ENCODE measurements at regions not wholly inside any gene's neighbourhood (a gene's known extent, or its start where the extent isn't known, plus 50 kb on each side); places are given as distances from the start of the nearest gene placed in this dataset.
"Not testable (repeated sequence)": the region's sequence is repeated elsewhere in the genome, so short reads cannot be mapped to it uniquely, and the experiment has no call there.

DNA sequence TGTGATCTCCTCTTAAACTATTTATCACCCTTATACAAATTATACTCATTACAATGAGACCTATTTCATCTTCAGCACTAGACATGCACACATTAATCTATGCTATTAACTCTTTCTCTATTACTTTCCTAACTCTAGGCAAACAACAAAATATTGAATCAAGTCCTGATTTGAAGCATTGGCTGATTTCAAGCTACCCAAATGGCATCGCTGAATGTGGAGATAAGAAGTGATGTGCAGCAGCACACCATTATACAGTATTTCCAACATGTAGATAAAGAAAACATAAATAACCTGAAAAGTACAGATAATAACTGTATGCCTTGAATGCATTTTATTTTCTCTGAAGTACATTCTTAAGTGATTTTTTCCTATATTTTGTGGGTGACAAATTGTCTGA, 268.6 kb upstream of the GULP1 start:
- intact Hi-C loops (cut with DNase I; ENCODE audit: low total_unique reads) (no loop called here), in situ Hi-C loops (cut with MboI; ENCODE audit: low pct_ligation_motif_present in 1 of 4, low pct_unique_long_range_greater_than_20kb in 1 of 4, low sequenced_read_pairs in 3 of 4) (no loop called here)
- no peaks in the 10 kb centered on the region for H3K4me1 ChIP-seq
- TF ChIP-seq, protein P1, sequence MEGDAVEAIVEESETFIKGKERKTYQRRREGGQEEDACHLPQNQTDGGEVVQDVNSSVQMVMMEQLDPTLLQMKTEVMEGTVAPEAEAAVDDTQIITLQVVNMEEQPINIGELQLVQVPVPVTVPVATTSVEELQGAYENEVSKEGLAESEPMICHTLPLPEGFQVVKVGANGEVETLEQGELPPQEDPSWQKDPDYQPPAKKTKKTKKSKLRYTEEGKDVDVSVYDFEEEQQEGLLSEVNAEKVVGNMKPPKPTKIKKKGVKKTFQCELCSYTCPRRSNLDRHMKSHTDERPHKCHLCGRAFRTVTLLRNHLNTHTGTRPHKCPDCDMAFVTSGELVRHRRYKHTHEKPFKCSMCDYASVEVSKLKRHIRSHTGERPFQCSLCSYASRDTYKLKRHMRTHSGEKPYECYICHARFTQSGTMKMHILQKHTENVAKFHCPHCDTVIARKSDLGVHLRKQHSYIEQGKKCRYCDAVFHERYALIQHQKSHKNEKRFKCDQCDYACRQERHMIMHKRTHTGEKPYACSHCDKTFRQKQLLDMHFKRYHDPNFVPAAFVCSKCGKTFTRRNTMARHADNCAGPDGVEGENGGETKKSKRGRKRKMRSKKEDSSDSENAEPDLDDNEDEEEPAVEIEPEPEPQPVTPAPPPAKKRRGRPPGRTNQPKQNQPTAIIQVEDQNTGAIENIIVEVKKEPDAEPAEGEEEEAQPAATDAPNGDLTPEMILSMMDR (IDR thresholded peaks at IDR 0.05) = no peak
- TF ChIP-seq POLR2A (IDR thresholded peaks at IDR 0.05) = no peak
- no peak for TF ChIP-seq EP300 (IDR thresholded peaks at IDR 0.05; ENCODE audit: low read depth)
- TF ChIP-seq POLR2AphosphoS5 (IDR thresholded peaks at IDR 0.05) = no peak
- DNase-seq = no peak
- H3K27ac ChIP-seq = no peak overlapping the region
- no peaks in the 10 kb centered on the region for H3K27me3 ChIP-seq
- 87 to 100% methylated on average over 1 of the region's 1 CpG for WGBS, 2 donors (ENCODE audit: low coverage in 1 of 2)
- no peaks in the 10 kb centered on the region for H3K36me3 ChIP-seq
- no peak overlapping the region for H3K4me3 ChIP-seq
- no peaks in the 10 kb centered on the region for H3K9me3 ChIP-seq

DNA sequence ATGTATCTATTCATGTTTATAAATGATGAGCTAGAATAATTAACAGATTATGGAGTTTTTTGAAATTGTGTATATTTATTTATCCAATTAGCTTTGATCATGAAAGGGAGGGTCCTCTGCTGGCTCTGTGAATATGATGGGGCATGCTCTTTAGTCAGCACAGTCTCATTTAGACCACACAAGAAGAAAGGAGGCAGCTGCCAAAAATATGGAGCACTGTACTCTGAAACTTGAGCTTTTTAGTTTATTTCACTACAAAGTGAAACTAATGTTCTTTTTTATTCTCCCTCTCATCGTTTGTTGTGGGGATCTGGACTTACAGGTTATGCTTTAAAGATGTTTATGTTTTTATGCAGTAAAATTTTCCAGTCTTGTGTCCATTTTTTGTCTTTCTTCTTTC, 266.9 kb upstream of the GULP1 start:
- Histone ChIP-seq H3K27ac (no peak overlapping the region), H3K4me3 (no peak overlapping the region), H3K9me3 (no peaks in the 10 kb centered on the region), H3K4me1 (no peaks in the 10 kb centered on the region), H3K27me3 (no peaks in the 10 kb centered on the region), H3K36me3 (no peaks in the 10 kb centered on the region)
- 25 to 44% methylated on average over 1 of the region's 1 CpG for WGBS, 2 donors (ENCODE audit: low coverage in 1 of 2)
- DNase-seq = no peak
- in situ Hi-C loops (cut with MboI; ENCODE audit: low pct_ligation_motif_present in 1 of 4, low pct_unique_long_range_greater_than_20kb in 1 of 4, low sequenced_read_pairs in 3 of 4) = no loop called here
- intact Hi-C loops (cut with DNase I; ENCODE audit: low total_unique reads) = no loop called here
- no peak for TF ChIP-seq POLR2A (IDR thresholded peaks at IDR 0.05)
- no peak for TF ChIP-seq POLR2AphosphoS5 (IDR thresholded peaks at IDR 0.05)
- TF ChIP-seq EP300 (IDR thresholded peaks at IDR 0.05; ENCODE audit: low read depth) = no peak
- TF ChIP-seq, protein P1 (IDR thresholded peaks at IDR 0.05) = no peak

GRCh38 chr2:188028739-188029138, 262.9 kb upstream of the GULP1 start:
- DNase-seq = no peak
- WGBS, 2 donors (ENCODE audit: low coverage in 1 of 2) = 60 to 70% methylated on average over 1 to 4 of the region's 4 CpGs
- in situ Hi-C loops (cut with MboI; ENCODE audit: low pct_ligation_motif_present in 1 of 4, low pct_unique_long_range_greater_than_20kb in 1 of 4, low sequenced_read_pairs in 3 of 4) = no loop called here
- Histone ChIP-seq H3K4me1 (no peaks in the 10 kb centered on the region), H3K27me3 (no peaks in the 10 kb centered on the region), H3K9me3 (no peaks in the 10 kb centered on the region), H3K4me3 (no peak overlapping the region), H3K27ac (no peak overlapping the region), H3K36me3 (no peaks in the 10 kb centered on the region)
- intact Hi-C loops (cut with DNase I; ENCODE audit: low total_unique reads) = no loop called here
- TF ChIP-seq, protein P1 (IDR thresholded peaks at IDR 0.05) = no peak
- TF ChIP-seq EP300 (IDR thresholded peaks at IDR 0.05; ENCODE audit: low read depth) (no peak), POLR2A (IDR thresholded peaks at IDR 0.05) (no peak), POLR2AphosphoS5 (IDR thresholded peaks at IDR 0.05) (no peak)

DNA sequence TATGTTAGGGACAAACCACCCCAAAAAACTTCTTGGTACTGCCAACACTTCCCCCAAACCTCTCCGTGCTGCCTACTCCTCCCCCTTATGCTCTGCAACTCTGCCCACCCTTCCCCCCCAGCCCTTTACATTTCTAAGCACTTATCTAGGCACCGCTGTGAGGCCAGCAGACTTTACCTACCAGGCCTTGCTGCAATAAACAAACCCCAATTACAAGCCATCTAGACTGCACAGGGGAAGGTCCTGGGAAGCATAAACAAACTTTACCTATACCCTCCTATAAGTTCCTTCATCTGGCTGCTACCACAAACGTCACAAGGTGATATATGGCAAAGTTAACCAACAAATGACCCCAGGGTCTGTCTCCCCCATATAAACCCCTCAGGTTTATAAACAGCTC, 259.4 kb upstream of the GULP1 start:
- no peaks in the 10 kb centered on the region for H3K4me1 ChIP-seq
- H3K9me3 ChIP-seq = no peaks in the 10 kb centered on the region
- 47 to 52% methylated on average over 2 to 3 of the region's 3 CpGs for WGBS, 2 donors (ENCODE audit: low coverage in 1 of 2)
- TF ChIP-seq EP300 (IDR thresholded peaks at IDR 0.05; ENCODE audit: low read depth) = no peak
- no peak for TF ChIP-seq POLR2A (IDR thresholded peaks at IDR 0.05)
- no peak overlapping the region for H3K27ac ChIP-seq
- in situ Hi-C loops (cut with MboI; ENCODE audit: low pct_ligation_motif_present in 1 of 4, low pct_unique_long_range_greater_than_20kb in 1 of 4, low sequenced_read_pairs in 3 of 4) (no loop called here), intact Hi-C loops (cut with DNase I; ENCODE audit: low total_unique reads) (no loop called here)
- no peak overlapping the region for H3K4me3 ChIP-seq
- no peaks in the 10 kb centered on the region for H3K27me3 ChIP-seq
- no peak for DNase-seq
- no peaks in the 10 kb centered on the region for H3K36me3 ChIP-seq

- Histone ChIP-seq H3K4me1 (no peaks in the 10 kb centered on the region), H3K27ac (no peak overlapping the region), H3K9me3 (no peaks in the 10 kb centered on the region), H3K36me3 (no peaks in the 10 kb centered on the region), H3K27me3 (no peaks in the 10 kb centered on the region), H3K4me3 (no peak overlapping the region)
- in situ Hi-C loops (cut with MboI; ENCODE audit: low pct_ligation_motif_present in 1 of 4, low pct_unique_long_range_greater_than_20kb in 1 of 4, low sequenced_read_pairs in 3 of 4) (no loop called here), intact Hi-C loops (cut with DNase I; ENCODE audit: low total_unique reads) (no loop called here)
- WGBS, 2 donors (ENCODE audit: low coverage in 1 of 2) = 43 to 68% methylated on average over 1 to 3 of the region's 3 CpGs
- TF ChIP-seq, protein P1 (IDR thresholded peaks at IDR 0.05) = no peak
- TF ChIP-seq POLR2A (IDR thresholded peaks at IDR 0.05) (no peak), POLR2AphosphoS5 (IDR thresholded peaks at IDR 0.05) (no peak), EP300 (IDR thresholded peaks at IDR 0.05; ENCODE audit: low read depth) (no peak)
- DNase-seq = no peak
Measured at GRCh38 chr2:188032786-188033185, 258.9 kb upstream of the GULP1 start.

DNA sequence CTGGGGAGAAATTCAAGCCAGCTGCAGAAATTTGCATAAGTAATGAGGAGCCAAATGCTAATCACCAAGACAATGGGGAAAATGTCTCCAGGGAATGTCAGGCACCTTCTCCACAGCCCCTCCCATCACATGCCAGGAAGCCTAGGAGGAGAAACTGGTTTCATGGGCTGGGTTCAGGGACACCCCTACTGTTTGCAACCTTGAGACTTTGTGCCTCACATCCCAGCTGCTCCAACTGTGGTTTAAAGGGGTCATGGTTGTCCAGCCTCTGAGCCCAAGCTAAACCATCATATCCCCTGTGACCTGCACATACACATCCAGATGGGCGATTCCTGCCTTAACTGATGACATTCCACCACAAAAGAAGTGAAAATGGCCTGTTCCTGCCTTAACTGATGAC, 258.4 kb upstream of the GULP1 start:
- H3K27ac ChIP-seq; H3K36me3 ChIP-seq; H3K27me3 ChIP-seq; H3K4me1 ChIP-seq; in situ Hi-C loops (cut with MboI; ENCODE audit: low pct_ligation_motif_present in 1 of 4, low pct_unique_long_range_greater_than_20kb in 1 of 4, low sequenced_read_pairs in 3 of 4); intact Hi-C loops (cut with DNase I; ENCODE audit: low total_unique reads); H3K9me3 ChIP-seq; H3K4me3 ChIP-seq; DNase-seq: not testable (repeated sequence)
- whole genome bisulfite sequencing, 2 donors (ENCODE audit: low coverage in 1 of 2) = 56 to 70% methylated on average over 1 of the region's 1 CpG

DNA sequence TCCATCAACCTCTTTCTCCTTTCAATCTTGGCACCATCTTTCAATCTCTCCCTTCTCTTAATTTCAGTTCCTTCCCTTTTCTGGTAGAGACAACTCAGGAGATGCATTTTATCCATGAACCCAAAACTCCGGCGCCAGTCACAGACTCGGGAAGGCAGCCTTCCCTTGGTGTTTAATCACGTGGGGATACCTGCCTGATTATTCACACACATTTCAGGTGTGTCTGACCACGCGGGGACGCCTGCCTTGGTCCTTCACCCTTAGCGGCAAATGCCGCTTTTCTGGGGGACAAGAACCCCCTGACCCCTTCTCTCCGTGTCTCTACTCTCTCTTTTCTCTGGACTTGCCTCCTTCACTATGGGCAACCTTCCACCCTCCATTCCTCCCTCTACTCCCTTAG, 257.6 kb upstream of the GULP1 start:
- in situ Hi-C loops (cut with MboI; ENCODE audit: low pct_ligation_motif_present in 1 of 4, low pct_unique_long_range_greater_than_20kb in 1 of 4, low sequenced_read_pairs in 3 of 4); H3K4me1 ChIP-seq; H3K9me3 ChIP-seq; H3K4me3 ChIP-seq; H3K27me3 ChIP-seq; DNase-seq; H3K27ac ChIP-seq; H3K36me3 ChIP-seq; intact Hi-C loops (cut with DNase I; ENCODE audit: low total_unique reads): not testable (repeated sequence)
- 75 to 84% methylated on average over 7 to 10 of the region's 10 CpGs for WGBS, 2 donors (ENCODE audit: low coverage in 1 of 2)
